Prostate gland (tissue), 2 donors: ENCODE measurements at regions not wholly inside any gene's neighbourhood (a gene's known extent, or its start where the extent isn't known, plus 50 kb on each side); places are given as distances from the start of the nearest gene placed in this dataset.
"Not testable (repeated sequence)": the region's sequence is repeated elsewhere in the genome, so short reads cannot be mapped to it uniquely, and the experiment has no call there.

Experiments used
- DNase-seq: peaks from one replicate; pipeline ENCODE4 v3.0.0-alpha.2; 2019; ENCODE audit warnings: low spot score
- H3K27ac ChIP-seq, 2 donors: fragments of 200-600 bp; sonication (generic); 2 replicates each; pipeline ENCODE4 v1.5.1; 2017 to 2019
- H3K27me3 ChIP-seq: fragments of 200-600 bp; sonication (generic); replicated peaks from 2 replicates; pipeline ENCODE4 v1.5.1; 2019; ENCODE audit not compliant: insufficient read depth
- H3K36me3 ChIP-seq, 2 donors: fragments of 200-600 bp; sonication (generic); 1 replicate in 1 of 2; 2 replicates in 1 of 2; pipeline versions ENCODE4 v1.5.1 to v1.8.1; 2017 to 2019
- H3K4me1 ChIP-seq: fragments of 200-600 bp; sonication (generic); replicated peaks from 2 replicates; pipeline ENCODE4 v1.5.1; 2019
- H3K4me3 ChIP-seq, 2 donors: fragments of 200-600 bp; sonication (generic); 2 replicates each; pipeline ENCODE4 v1.5.1; 2017 to 2019
- H3K9me3 ChIP-seq: fragments of 200-600 bp; sonication (generic); 2 replicates; pipeline ENCODE4 v1.5.1; 2017
- CTCF ChIP-seq, 4 experiments: fragments of 200-600 bp in 2 of 4; fragments of 450-650 bp in 2 of 4; sonication (generic) in 2 of 4; IDR thresholded peaks; 1 replicate in 3 of 4; 2 replicates in 1 of 4; pipeline ENCODE4 v1.5.1; 2016 to 2019; ENCODE audit warnings: antibody characterized with exemption in 4 of 4, mild to moderate bottlenecking in 2 of 4, moderate library complexity in 2 of 4
- POLR2A ChIP-seq: fragments of 450-650 bp; IDR thresholded peaks from one replicate; pipeline ENCODE4 v1.6.1; 2016; ENCODE audit warnings: antibody characterized with exemption, mild to moderate bottlenecking
- POLR2AphosphoS5 ChIP-seq: sonication (generic); formaldehyde crosslinking; IDR thresholded peaks from one replicate; pipeline ENCODE4 v1.6.1; 2017; ENCODE audit warnings: antibody characterized with exemption
- WGBS: methylation state at CpG from one replicate; pipeline ENCODE4 v1.1.5; 2018; 5-methylcytosine and 5-hydroxymethylcytosine counted together
- intact Hi-C: fragments of 100-400 bp; cut with DNase I; formaldehyde crosslinking; loops from one replicate; pipeline ENCODE4 v1.14.2; 2022

DNA sequence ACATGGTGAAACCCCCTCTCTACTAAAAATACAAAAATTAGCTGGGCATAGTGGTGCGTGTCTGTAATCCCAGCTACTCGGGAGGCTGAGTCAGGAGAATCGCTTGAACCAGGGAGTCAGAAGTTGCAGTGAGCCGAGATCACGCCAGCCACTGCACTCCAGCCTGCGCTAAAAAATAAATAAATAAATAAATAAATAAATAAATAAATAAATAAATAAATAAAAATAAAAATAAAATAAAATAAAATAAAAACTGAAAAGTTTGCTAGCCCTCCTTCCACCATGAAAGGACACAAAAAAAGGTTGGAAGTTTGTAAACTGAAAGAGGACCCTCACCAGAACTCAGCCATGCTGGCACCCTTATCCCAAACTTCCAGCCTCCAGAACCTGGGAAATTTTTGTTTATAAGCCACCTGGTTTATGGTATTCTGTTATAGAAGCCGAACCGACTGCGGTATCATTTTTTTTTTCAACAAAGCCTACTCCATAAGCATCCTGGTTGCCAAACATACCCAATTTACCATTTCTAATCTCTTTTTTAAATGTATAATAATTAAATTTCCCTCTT is 448.2 kb downstream of the SEMA3D start:
- Histone ChIP-seq H3K36me3 (no peaks in the 10 kb centered on the region), H3K4me3 (no peak overlapping the region), H3K27ac (no peak overlapping the region), H3K27me3 (no peaks in the 10 kb centered on the region), H3K9me3 (no peaks in the 10 kb centered on the region), H3K4me1 (no peaks in the 10 kb centered on the region)
- WGBS = 91% methylated on average over 9 of the region's 9 CpGs
- TF ChIP-seq POLR2AphosphoS5 = no peak
- no peak for TF ChIP-seq CTCF (IDR thresholded peaks at IDR 0.05)
- no peak for TF ChIP-seq POLR2A
- no peak for DNase-seq
- intact Hi-C loops = no loop called here

- Histone ChIP-seq H3K4me3 (no peak overlapping the region), H3K9me3 (no peaks in the 10 kb centered on the region), H3K27me3 (no peaks in the 10 kb centered on the region), H3K27ac (no peak overlapping the region), H3K4me1 (no peaks in the 10 kb centered on the region), H3K36me3 (no peaks in the 10 kb centered on the region)
- WGBS = 89% methylated on average over 1 of the region's 1 CpG
- TF ChIP-seq POLR2A (no peak), CTCF (IDR thresholded peaks at IDR 0.05) (no peak), POLR2AphosphoS5 (no peak)
- intact Hi-C loops = no loop called here
- no peak for DNase-seq
Observed at GRCh38 chr7:84735677-84736076, 451.2 kb downstream of the SEMA3D start.

- Histone ChIP-seq H3K4me1 (no peaks in the 10 kb centered on the region), H3K36me3 (no peaks in the 10 kb centered on the region), H3K4me3 (no peak overlapping the region), H3K27me3 (no peaks in the 10 kb centered on the region), H3K9me3 (no peaks in the 10 kb centered on the region), H3K27ac (no peak overlapping the region)
- WGBS = 86% methylated on average over 3 of the region's 3 CpGs
- TF ChIP-seq POLR2AphosphoS5 = no peak
- TF ChIP-seq POLR2A = no peak
- no peak for TF ChIP-seq CTCF (IDR thresholded peaks at IDR 0.05)
- intact Hi-C loops = no loop called here
- DNase-seq = no peak
Observed at GRCh38 chr7:84735011-84735410, 451.8 kb downstream of the SEMA3D start.

DNA sequence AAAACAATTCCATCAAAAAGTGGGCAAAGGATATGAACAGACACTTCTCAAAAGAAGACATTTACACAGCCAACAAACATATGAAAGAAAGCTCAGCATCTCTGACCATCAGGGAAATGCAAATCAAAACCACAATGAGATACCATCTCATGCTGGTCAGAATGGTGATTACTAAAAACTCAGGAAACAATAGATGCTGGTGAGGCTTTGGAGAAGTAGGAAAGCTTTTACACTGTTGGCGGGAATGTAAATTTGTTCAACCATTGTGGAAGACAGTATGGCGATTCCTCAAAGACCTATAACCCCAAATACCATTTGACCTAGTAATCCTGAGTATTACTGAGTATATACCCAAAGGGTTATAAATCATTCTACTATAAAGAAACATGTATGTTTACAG is 452.9 kb downstream of the SEMA3D start:
- H3K27me3 ChIP-seq, H3K36me3 ChIP-seq, intact Hi-C loops, H3K9me3 ChIP-seq, H3K27ac ChIP-seq, DNase-seq, H3K4me1 ChIP-seq, H3K4me3 ChIP-seq: not testable (repeated sequence)
- WGBS = 92% methylated on average over 2 of the region's 2 CpGs

DNA sequence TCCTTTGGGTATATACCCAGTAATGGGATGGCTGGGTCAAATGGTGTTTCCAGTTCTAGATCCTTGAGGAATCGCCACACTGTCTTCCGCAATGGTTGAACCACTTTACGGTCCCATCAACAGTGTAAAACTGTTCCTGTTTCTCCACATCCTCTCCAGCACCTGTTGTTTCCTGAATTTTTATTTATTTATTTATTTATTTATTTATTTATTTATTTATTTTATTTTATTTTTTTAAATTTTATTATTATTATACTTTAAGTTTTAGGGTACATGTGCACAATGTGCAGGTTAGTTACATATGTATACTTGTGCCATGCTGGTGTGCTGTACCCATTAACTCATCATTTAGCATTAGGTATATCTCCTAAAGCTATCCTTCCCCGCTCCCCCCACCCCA is 456.0 kb downstream of the SEMA3D start:
- H3K27me3 ChIP-seq, H3K4me3 ChIP-seq, DNase-seq, H3K4me1 ChIP-seq, intact Hi-C loops, H3K27ac ChIP-seq, H3K36me3 ChIP-seq, H3K9me3 ChIP-seq: not testable (repeated sequence)
- 90% methylated on average over 4 of the region's 4 CpGs for WGBS

DNA sequence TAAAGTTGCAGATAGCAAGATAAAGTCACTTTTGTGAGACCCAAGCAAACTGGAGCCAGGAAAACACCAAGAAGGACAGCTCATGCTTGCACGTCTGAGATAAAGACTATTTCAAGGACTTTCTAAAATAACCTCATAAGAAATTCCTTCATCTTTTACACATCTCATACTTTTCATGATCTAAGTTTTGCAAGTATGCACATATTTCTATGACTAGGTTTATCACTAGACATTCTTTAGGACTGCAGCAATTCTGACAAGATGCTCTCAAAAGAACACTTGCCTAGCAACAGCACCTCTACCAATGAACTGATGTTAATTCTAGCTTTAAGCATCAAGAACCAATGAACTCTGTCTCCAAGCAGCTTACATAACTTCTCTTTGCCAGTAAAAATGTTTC is 457.6 kb downstream of the SEMA3D start:
- no peak overlapping the region for H3K4me3 ChIP-seq
- 82% methylated on average over 1 of the region's 1 CpG for WGBS
- no peaks in the 10 kb centered on the region for H3K9me3 ChIP-seq
- H3K4me1 ChIP-seq = no peaks in the 10 kb centered on the region
- DNase-seq = no peak
- no peaks in the 10 kb centered on the region for H3K36me3 ChIP-seq
- H3K27me3 ChIP-seq = no peaks in the 10 kb centered on the region
- H3K27ac ChIP-seq = no peak overlapping the region
- intact Hi-C loops = no loop called here
- TF ChIP-seq POLR2AphosphoS5 (no peak), POLR2A (no peak), CTCF (IDR thresholded peaks at IDR 0.05) (no peak)
